Astrocyte (in vitro differentiated cells and primary cell): ENCODE measurements at regions not wholly inside any gene's neighbourhood (a gene's known extent, or its start where the extent isn't known, plus 50 kb on each side); places are given as distances from the start of the nearest gene placed in this dataset.

Experiments used
- CTCF ChIP-seq: IDR thresholded peaks from 2 replicates; pipeline ENCODE4 v1.5.1; 2011; ENCODE audit warnings: low read depth, mild to moderate bottlenecking, inconsistent platforms, low read length, moderate library complexity; ENCODE audit not compliant: insufficient read depth
- EZH2 ChIP-seq: IDR thresholded peaks from 2 replicates; pipeline ENCODE4 v1.6.1; 2012; ENCODE audit warnings: mild to moderate bottlenecking, low read length, inconsistent platforms; ENCODE audit not compliant: insufficient read depth

DNA sequence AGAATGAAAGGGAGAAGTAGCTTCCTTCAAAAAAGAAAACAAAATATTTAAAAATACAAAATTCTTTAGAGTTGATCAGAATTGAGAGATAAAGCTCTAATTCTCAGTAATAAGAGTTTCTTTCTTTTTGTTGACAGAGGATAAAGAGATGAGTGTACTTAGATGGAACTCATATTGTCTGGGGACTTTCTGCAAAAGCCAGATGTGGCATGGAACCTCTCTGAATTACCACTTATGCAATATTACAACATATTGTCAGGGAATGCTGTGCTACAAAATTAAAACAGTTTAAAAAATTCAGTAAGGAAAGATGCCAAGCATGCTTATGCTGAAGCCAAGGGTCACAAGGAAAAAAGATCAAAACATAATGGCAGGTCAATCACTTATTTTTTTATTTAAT is 386.6 kb upstream of the LRATD1 start:
- TF ChIP-seq CTCF (no peak), EZH2 (no peak)
